HK-2 (cell line): ENCODE measurements at regions not wholly inside any gene's neighbourhood (a gene's known extent, or its start where the extent isn't known, plus 50 kb on each side); places are given as distances from the start of the nearest gene placed in this dataset.
"Not testable (repeated sequence)": the region's sequence is repeated elsewhere in the genome, so short reads cannot be mapped to it uniquely, and the experiment has no call there.

Source experiments
- DNase-seq: peaks from one replicate; pipeline ENCODE4 v3.0.0-alpha.2; 2018; ENCODE audit not compliant: unreplicated experiment

DNA sequence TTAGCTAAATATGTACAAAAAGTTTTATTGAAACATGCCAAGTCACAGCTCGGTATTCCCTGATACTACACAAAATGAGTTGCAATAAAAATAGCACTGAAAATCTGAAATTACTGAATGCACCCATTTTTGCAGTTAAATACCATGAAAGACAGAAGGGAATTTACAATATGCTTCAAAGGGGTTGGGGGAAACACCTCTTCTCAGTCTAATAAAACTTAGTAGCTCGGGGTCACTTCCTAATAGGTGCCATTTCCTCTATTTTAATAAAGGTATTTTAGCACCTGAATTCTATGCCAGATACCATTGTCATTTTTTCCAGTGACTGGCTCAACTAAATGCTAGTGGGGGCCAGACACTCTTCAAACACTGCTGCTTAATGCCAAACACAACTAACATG is 204.1 kb upstream of the MEF2C start:
- no peak for DNase-seq

GRCh38 chr5:89086390-89087086 is 203.6 kb upstream of the MEF2C start:
- DNase-seq, result no peak

GRCh38 chr5:89083791-89084190 is 200.8 kb upstream of the MEF2C start:
- no peak for DNase-seq

- no peak for DNase-seq
Observed at GRCh38 chr5:89081360-89081759, 198.4 kb upstream of the MEF2C start.

- no peak for DNase-seq
Observed at GRCh38 chr5:89080467-89081116, 197.6 kb upstream of the MEF2C start.

- no peak for DNase-seq
Observed at GRCh38 chr5:89072842-89073672, 190.1 kb upstream of the MEF2C start.

- DNase-seq, result no peak
Observed at GRCh38 chr5:89071941-89072331, 189.0 kb upstream of the MEF2C start.

GRCh38 chr5:89071101-89071940 is 188.3 kb upstream of the MEF2C start:
- DNase-seq, result no peak

- DNase-seq, result no peak
Observed at GRCh38 chr5:89069591-89069990, 186.6 kb upstream of the MEF2C start.

- DNase-seq, result no peak
Observed at GRCh38 chr5:89067362-89067761, 184.4 kb upstream of the MEF2C start.

DNA sequence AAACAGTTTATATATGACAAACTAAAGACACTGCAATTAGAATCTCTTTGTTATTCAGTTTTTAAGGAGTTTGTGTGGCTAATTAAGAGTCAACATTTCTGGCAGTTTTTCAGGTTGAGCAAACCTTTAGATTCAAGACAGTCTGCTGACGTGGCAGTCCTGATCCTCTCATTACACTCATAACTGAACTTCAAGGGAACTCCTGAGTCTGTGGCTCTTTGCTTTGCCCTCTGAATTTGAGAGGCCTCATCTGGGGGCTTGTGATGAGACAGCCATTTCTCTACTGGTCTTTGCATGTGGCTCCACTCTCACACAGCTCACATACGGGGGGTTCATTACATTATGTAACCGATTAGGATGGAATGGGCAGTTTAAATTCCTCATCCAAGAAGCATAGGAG is 182.9 kb upstream of the MEF2C start:
- DNase-seq, result no peak

DNA sequence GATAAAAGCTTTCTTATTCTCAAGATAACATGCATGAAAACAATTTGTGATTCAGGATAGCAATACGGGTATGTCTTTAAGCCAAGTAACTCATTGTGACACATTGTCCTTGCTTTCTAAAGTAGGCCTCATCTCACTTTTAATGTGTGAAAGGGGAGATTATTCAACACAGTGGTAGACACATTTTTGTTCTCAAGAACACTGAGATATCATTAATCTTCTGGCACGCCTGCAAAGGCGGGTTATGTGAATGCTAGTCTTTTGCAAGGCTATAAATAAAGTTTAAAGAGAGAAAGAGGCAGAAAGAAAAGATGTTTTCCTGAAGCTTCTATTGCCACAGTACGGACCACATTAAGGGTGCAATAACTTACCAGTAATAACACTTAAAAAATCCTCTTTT is 181.8 kb upstream of the MEF2C start:
- DNase-seq, result no peak

- no peak for DNase-seq
Observed at GRCh38 chr5:89064054-89064453, 181.1 kb upstream of the MEF2C start.

DNA sequence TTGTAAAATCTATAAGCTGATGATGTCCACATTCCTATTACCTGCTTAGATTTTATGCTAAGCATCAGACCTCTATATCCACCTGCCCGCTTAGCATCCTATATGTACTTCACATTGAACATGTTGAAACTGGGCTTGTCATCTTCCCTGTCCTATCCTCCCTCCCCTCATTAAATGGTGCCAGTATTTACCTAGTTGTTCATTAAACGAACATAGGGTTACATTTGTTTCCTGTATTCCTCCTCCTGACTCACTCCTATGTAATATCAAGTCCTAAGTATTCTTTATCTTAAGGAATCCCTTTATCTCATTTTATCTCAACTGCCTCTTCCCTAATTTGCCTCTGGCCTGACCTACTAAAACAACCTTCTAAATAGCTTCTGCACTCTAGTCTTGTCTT is 177.8 kb upstream of the MEF2C start:
- no peak for DNase-seq

DNA sequence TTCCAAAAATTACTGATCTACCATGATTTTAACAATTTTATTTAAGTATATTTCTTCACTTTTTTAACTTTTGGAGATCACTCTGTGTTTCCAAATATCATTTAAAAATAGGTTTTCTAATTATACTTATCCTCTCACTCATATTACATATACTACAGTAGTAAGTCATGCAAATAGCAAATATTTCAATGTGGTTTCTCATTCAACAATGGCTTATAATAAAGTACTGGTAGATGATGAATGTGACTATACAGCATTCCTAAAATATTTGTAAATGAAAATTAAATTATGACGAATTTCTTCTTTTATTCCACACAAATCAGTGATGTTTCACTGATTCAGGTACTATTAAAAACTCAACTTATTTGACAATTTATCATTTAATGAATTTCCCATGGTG is 176.3 kb upstream of the MEF2C start:
- DNase-seq, result no peak

- DNase-seq, result no peak
Observed at GRCh38 chr5:89055695-89056085, 172.7 kb upstream of the MEF2C start.

DNA sequence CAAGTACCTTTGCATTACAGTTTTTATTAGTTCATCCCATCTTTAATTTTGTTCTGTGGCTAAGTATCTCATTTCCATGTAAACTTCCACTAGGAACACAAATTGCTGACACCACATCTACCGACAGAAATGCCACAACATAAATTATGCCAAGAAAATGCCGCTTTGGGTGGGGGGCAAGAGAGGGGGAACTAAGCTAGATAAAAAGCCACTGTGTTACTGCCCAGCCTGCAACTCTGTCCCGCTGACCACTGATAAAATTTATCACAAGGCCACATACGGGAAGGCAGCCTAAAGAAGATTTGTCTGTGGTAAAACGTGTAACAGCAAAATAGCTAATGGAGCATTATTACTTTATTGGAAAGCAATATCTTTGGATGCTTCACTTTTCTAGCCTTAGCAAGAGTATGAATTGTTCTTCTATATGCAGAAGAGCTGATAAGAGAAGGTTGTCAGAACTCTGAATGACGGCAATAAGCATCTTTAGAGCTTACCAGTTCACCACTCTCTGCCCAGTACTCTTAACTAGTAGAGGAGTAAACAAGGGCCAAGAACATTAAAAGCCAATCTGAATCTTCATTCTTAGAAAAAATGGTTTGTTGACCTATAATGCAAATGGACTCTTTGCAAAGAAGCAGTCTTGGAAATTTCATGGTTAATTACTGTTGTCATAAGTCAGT is 172.2 kb upstream of the MEF2C start:
- no peak for DNase-seq

DNA sequence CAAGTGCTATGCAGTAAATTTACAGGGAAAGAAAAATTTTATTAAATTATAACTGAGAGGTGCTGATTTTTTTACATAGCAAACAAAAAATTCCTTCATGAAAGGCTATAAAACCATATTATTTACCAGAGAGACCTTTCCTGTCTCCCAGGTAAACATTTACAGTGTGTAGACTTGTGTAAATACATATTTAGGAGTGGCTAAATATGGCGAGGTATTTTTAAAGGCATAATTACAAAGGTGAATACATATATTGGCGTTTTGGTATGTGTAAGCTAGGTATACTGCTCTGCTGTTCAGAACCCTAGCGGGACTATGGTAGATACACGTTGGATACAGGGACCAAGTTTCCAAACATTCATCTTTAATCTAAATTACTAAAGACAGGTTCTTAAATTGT is 170.6 kb upstream of the MEF2C start:
- no peak for DNase-seq

- DNase-seq, result not testable (repeated sequence)
Observed at GRCh38 chr5:89050062-89050461, 167.1 kb upstream of the MEF2C start.

- no peak for DNase-seq
Observed at GRCh38 chr5:89047571-89047970, 164.6 kb upstream of the MEF2C start.

- no peak for DNase-seq
Observed at GRCh38 chr5:89045216-89045615, 162.2 kb upstream of the MEF2C start.
